Daoy (cell line): ENCODE measurements at regions not wholly inside any gene's neighbourhood (a gene's known extent, or its start where the extent isn't known, plus 50 kb on each side); places are given as distances from the start of the nearest gene placed in this dataset.

Experiments
- DNase-seq: peaks from one replicate; pipeline ENCODE4 v3.0.0-alpha.2; 2015; ENCODE audit warnings: low read depth

DNA sequence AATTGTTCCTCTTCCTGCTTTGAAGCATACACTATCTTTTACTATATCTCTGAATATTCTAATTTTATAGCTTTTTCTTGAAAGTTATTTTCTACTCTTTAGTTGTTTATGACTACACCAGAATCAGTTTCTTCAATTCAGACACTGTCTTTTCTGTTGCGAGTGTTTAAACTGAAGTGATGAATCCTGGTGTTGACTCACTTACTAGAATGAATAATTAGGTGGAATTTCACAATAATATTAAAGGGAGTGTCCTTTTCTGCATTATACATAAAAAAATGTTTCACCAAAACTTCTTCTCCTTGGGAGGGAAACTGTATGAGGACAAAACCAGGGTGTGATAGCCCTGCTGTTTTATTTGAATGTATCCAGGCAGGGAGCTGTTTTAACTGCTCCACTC, 1383.1 kb downstream of the C4orf33 start:
- no peak for DNase-seq

GRCh38 chr4:130479674-130480073, 1383.7 kb downstream of the C4orf33 start:
- no peak for DNase-seq

GRCh38 chr4:130484826-130485225, 1388.9 kb downstream of the C4orf33 start:
- no peak for DNase-seq

DNA sequence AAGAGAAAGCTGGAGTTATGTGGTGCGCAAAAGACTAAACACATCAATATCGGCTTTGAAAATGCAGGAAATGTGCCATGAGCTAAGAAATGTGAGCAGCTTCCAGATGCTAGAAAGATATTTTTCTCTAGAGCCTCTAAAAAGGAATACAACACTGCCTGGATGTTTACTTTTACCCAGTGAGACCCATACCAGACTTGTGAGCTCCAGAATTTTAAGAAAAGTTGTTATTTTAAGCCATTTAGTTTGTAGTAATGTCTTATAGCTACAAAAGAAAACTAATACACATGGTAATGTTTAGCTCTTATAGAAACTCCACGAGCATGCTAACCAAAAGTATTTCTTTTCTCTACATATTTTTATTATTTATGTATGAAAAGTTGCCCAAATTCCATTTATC, 1389.4 kb downstream of the C4orf33 start:
- DNase-seq = no peak

- no peak for DNase-seq
These were observed 1390.2 kb downstream of the C4orf33 start for GRCh38 chr4:130486186-130486585.

DNA sequence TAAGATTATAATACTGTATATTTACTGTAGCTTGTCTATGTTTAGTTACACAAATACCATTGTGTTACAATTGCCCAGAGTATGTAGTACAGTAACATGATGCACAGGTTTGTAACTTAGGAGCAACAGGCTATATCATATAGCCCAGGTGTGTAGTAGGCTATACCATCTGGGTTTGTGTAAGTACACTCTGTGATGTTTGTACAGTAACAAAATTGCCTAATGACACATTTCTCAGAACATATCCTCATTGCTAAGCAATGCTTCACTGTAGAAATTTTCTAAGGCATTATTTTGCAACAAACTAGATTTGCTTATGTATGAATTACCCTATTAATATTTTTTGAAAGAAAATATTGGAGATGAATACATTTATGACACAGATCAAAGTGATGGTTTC, 1390.9 kb downstream of the C4orf33 start:
- no peak for DNase-seq

DNA sequence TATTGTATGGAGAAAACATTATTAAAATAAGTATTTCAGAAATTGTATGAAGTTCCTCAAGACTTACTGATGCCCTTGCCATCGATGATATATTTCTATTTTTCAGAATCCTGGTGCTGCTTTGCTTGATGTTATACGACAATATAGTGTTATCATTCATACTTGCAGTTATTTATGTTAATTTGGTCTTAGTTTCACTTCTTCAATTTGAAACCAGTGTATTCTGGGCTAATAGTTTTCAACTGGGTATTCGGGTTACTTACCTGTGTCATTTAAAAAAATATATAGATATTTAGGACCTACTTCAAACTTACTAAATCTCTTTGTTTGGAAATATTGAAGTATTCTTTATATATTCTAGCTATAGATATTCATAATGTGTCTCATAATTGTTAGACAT, 1414.7 kb downstream of the C4orf33 start:
- DNase-seq = no peak

GRCh38 chr4:130511776-130512175, 1415.8 kb downstream of the C4orf33 start:
- DNase-seq = no peak

DNA sequence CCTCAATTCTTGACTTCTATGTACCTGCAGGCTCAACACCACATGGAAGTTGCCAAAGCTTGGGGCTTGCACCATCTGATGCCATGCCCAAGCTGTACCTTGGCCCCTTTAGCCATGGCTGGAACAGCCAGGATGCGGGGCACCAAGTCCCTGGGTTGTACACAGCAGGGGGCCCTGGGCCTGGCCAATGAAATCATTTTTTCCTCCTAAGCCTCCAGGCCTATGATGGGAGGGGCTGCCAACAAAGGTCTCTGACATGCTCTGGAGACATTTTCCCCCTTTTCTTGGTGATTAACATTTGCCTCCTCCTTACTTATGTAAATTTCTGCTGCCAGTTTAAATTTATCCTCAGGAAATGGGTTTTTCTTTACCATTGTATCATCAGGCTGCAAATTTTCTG, 1428.1 kb downstream of the C4orf33 start:
- no peak for DNase-seq

DNA sequence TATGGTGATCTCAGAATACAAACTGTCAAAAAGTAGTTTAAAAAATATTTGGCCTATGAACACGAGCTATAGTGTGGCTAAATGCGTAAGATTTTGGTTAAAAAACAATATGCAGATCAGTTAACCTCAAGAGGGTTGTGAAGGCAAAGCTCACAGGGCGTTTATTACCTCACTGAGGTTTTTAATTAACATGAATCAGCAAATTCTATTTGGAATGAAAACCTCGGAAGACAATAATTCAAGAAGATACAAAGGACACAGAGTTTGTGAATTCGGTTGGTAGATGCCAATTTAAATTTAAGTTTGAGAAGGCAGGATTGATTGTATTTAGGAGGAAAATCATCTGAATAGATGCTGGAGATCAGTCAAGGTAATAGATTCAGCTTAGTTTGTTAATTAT, 1434.6 kb downstream of the C4orf33 start:
- DNase-seq = no peak

GRCh38 chr4:130534651-130535050, 1438.7 kb downstream of the C4orf33 start:
- no peak for DNase-seq

- peak; percentile 5 for DNase-seq
These were observed 1447.0 kb downstream of the C4orf33 start for GRCh38 chr4:130542953-130543352.

DNA sequence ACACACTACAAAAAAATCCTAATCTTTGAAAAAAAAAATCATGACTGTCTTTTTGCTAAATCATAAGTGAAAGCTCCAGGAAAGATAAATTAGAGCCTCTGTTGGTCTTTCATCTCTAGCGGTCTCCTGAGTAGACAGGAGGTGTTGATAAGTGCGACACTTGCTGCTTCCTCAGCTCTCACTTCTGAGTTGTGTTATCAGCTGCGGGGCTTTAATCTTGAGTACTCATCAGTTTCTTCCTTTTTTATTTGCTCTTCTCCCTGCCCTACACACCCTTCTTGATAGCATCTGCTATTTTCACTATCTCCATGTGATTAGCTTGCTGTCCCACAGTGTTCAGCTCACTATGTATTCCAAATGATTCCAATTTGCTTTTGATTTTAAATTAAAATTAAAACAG, 1449.2 kb downstream of the C4orf33 start:
- DNase-seq = no peak

- no peak for DNase-seq
These were observed 1449.6 kb downstream of the C4orf33 start for GRCh38 chr4:130545596-130545995.

DNA sequence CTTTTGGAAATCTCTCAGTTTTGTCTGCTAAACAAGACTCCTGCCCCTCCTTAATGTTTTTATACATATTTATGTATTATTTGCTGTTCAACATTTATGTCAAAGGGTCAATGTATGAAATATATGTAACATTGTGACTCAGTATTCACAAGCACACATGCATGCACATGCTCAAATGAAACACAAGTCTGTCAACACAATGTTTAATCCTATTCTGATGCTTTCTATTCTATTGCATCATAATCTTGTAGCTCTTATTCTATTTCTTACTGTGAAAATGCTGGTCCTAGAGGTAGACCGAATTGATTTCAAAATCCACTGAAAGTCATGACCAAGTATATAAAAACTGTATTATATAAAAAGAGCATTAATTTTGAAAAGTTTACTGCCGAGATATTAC, 1463.3 kb downstream of the C4orf33 start:
- no peak for DNase-seq

DNA sequence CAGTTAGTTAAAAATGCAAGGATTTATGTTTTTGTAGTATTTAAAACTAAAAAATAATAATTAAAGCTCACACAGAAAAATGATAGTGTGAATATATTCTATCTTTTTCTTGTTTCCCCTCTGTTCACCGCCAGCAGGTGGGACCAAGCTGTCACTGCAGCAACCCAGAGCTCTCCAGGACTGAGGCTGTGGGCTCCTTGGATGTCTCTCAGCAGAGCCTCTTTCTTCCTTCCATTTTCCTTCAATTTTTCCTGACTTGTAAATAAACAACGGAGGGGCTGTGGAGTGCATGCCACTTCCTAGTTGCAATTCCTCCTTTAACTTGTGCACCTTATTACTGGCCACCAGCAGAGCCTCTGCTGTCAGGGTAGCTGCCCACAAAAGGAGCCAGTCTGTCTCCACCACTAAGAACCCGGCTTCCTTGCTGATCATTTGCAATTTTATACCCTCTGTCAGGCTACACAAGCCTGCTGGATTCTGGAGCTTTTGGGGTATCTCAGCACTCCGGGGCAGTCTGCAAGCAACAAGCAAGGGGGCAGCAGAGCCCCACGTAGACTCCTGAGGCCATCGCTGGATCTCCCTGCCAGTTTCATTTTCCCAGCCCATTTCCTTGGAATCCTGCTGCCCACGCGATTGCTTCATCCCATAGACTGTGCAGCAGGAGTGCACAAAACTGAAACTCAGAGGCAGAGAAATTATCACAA, 1467.4 kb downstream of the C4orf33 start:
- peak; percentile 35 for DNase-seq

DNA sequence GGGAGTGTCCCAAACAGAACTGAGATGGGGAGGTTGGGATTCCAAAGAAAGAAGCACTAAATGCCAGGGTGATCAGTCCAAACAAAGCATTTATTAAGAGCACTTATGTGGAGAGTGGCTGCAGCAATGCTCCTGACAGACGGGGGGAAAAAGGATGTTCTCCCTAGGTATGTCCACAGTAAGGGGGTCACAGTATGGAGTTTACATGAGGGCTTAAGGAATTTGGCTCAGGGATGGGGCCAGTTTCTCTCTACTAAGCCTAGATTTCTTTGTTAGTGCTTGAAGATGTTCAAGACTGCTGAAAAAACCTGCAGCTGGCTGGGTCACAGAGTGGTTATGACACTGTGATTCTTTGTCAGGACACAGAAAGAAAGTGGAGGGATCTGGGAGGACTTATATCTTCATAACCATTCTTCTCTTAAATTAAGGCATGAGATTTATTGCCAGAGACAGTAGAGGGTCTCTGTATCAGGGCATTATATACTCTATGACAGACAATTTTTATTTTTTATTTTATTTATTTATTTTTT, 1468.0 kb downstream of the C4orf33 start:
- no peak for DNase-seq

DNA sequence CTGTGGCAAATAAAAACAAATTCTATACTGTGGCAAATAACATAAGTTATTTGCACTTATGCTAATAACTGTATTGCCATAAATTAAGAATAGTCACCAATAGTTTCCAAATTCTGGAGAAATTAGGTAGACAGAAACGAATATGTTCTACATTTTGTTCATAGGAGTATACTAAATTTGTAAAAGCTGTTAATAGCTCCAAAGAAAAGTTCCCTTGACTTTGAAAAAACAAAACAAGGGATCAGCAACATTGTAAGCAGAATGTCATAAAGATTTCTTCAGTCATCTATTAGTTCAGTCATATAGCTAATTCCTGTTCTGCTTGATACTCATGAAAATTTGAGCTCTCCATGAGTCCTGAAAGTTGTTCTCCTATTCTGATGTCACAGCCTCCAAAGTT, 1472.8 kb downstream of the C4orf33 start:
- no peak for DNase-seq

GRCh38 chr4:130573742-130574141, 1477.8 kb downstream of the C4orf33 start:
- DNase-seq = no peak

DNA sequence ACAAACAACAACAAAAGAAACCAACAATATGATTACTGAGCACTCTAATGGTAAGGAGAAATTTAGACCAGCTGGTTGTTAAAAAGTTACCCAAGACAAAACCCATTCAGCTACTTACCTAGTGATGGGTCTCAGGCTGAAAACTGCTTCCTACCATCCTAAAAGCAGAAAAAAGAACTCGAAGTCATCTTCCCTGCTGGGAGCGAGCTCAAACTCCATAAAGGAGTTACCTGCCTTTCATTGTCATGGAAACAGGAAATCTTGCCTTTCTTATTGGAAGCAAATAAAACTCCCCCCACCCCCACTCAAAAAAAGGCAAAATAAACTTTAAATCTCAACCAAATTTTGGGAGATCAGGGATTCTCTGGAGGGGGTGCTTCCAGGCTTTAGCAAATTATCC, 1478.3 kb downstream of the C4orf33 start:
- no peak for DNase-seq

DNA sequence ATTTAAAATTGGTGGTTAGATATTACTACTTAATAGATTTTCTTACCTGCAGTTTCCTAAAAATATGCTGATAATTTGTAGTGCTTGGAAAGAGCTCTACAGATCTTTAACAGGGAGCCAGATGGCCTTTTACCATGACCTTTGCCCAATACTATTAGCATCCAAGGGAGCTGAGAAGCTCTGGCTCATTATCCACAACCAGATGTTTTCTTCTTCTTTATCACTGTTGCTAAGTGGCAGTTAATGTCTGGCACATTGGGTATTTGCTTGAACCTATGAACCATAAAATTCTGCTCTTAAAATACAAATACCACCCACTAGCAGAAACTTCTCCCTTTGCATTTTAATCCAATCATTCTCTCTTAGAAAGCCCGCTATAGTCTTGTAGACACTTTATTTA, 1480.3 kb downstream of the C4orf33 start:
- no peak for DNase-seq

DNA sequence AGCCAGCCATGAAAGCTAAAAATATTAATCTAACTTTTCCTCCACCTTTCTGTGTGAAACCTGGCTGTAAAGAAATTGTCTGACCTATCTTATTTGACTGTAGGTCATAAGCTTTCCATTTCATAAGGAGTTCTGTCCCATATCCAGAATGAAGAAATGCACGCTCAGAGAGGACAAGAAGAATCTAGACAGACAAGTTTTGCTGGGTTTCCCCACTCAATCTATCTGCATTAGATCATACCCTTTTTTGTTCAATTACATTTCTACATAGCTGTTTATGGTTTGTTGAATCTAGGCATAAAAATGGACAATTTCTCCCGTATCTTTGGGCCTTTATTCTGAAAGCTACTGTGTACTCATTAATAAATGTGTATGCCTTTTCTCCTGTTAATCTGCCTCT, 1495.1 kb downstream of the C4orf33 start:
- no peak for DNase-seq

DNA sequence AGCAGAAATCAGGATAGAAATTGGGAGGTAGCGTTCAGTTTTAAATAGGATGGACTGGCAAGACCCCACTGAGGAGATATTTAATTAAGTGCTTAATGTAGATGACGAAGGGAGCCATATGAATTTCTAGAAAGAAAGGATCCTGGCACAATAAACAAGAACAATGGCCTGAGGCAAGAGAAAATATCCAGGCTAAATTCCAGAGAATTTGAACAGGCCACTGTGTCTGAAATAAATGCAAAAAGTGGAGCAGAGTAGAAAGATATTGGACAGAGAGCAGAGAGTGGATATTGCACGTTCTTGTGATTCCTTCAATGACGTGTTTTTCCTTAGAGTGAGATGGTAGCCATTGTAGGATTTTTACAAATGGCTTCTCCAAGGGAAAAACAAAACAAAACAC, 1504.8 kb downstream of the C4orf33 start:
- DNase-seq = no peak

DNA sequence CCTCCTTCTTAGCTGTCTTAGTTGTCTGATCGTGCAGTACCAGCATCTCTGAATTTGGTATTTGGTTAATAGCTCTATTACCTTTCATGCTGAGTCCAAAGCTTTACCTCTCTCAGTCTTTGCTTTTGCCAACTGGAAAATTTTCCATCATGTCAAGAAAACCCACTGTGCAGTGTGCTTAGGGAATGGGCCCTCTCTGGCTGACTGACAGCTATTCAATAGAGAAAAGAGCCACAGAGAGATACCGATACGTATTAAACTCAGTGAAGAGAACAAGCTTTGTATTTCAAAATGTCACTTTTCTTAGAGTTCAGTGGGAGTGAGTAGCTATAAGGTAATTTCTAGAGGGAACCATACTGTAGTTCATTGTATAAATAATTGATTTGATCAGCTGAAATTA, 1507.1 kb downstream of the C4orf33 start:
- DNase-seq = no peak
